C4-2B (cell line): ENCODE measurements at regions not wholly inside any gene's neighbourhood (a gene's known extent, or its start where the extent isn't known, plus 50 kb on each side); places are given as distances from the start of the nearest gene placed in this dataset.

Experiments
- H3K27ac ChIP-seq: fragments of 450-650 bp; 2 replicates; pipeline ENCODE4 v1.5.1; 2017
- ZFX ChIP-seq: fragments of 450-650 bp; IDR thresholded peaks from 2 replicates; pipeline ENCODE4 v1.6.1; 2017
- TF ChIP-seq, protein P1 (sequence below): fragments of 450-650 bp; conservative IDR thresholded peaks from 2 replicates; pipeline ENCODE4 v1.5.1; 2017; ENCODE audit warnings: mild to moderate bottlenecking

DNA sequence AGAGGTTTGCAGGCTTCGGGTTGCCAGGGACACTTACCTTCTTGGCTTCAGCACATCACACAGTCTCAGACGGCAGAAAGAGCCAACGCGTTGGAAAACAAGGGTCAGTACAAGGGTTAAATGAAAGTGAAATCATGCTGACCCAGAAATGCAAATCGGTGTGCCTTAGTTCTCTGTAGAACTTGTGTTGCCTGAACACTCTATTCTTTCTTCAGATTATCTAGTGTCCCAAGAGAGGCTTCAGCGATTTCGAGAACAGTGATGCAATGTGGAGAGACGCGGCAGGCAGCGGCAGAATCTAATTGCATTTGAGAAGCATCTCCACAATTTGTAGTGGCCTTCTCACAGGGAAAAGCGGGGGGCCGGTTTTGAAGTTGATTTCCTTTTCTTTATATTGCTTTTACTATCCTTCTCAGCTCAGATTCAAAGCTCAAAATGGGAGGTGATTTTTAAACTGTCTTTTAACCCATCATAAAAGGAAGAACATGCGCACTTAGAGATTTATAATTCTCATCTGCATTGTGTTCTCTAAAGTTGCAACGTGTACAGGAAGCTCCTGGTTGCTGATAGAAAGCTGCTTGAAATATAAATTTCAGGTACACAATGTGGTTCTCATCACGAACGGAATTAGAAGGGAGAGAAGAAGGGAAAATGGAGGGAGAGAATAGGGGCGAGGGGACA lies 67.8 kb upstream of the EGLN3 start:
- TF ChIP-seq, protein P1, sequence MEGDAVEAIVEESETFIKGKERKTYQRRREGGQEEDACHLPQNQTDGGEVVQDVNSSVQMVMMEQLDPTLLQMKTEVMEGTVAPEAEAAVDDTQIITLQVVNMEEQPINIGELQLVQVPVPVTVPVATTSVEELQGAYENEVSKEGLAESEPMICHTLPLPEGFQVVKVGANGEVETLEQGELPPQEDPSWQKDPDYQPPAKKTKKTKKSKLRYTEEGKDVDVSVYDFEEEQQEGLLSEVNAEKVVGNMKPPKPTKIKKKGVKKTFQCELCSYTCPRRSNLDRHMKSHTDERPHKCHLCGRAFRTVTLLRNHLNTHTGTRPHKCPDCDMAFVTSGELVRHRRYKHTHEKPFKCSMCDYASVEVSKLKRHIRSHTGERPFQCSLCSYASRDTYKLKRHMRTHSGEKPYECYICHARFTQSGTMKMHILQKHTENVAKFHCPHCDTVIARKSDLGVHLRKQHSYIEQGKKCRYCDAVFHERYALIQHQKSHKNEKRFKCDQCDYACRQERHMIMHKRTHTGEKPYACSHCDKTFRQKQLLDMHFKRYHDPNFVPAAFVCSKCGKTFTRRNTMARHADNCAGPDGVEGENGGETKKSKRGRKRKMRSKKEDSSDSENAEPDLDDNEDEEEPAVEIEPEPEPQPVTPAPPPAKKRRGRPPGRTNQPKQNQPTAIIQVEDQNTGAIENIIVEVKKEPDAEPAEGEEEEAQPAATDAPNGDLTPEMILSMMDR, result no peak
- TF ChIP-seq ZFX, result no peak
- no peak overlapping the region for H3K27ac ChIP-seq

DNA sequence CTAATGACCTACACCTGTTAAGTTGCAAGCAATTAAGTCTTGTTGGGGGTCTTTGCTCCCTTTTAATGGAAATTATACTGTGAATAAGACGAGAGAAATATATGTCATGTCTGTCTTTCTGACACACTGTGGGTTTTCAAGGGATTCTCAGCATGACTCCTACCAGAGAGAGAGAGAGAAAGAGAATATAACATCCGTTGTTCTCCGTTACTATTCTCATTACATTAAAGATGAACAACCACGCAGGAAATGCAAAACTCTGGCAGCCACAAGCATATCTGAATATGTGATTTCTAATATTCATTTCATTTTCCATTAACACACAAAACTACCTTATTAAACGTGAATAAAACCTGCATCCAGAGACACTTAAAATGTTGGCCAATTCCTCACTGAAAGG lies 67.3 kb upstream of the EGLN3 start:
- H3K27ac ChIP-seq, result no peak overlapping the region

DNA sequence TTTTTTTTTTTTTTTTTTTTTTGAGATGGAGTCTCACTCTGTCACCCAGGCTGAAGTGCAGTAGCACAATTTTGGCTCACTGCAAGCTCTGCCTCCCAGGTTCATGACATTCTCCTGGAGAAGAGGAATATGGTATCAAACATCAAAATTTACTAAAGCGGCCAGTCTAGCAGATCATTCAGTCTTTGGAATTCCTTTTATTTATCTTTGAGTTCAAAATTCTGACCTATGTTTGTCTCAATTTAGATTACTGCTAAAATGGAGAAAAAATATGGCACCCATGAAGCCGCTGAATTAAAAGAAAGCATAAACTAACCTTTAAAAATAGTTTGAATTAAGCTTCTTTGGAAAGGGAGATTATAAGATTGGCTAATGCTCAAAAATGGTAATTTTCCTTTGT lies 64.5 kb upstream of the EGLN3 start:
- no peak overlapping the region for H3K27ac ChIP-seq
- TF ChIP-seq, protein P1, result no peak
- no peak for TF ChIP-seq ZFX

More for the DNA sequence above, 67.3 kb upstream of the EGLN3 start:
- TF ChIP-seq, protein P1, result no peak
- no peak for TF ChIP-seq ZFX

DNA sequence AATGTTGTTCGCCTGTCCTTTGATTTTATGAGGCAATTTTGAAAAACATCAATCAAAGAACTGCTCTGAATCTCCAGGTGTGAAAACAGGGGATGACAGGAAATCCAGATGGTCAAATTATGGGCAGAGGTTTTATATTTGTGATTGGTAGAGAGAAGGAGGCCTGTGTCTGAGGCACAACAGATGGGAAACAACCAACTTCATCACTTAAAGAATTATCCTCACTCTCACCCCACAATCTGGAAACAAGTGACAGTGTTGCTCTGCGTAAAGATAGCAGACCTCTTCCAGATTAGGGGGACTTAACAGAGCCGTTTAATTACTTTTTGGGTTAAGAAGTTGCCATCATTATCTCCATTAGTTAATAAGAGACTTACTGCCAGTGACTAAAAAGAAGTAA lies 64.1 kb upstream of the EGLN3 start:
- H3K27ac ChIP-seq, result no peak overlapping the region
- TF ChIP-seq, protein P1, result no peak
- no peak for TF ChIP-seq ZFX

DNA sequence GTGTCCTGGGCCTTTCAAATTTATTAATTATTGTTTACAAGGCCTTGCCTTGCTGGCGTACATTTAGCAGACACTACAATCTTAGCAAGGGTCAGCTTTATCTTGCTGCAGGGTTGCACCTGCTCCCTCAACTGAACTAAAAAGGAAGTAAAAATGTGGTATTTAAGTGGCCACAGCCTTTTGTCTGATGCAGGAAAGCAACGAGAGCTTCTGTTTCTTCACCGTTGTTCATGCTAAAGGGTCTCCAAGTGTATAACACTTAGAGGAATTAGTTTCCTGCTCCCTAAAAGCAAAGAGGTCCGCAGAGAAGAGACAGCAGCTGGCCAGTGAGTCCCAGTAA lies 62.8 kb upstream of the EGLN3 start:
- TF ChIP-seq, protein P1, result no peak
- TF ChIP-seq ZFX, result no peak
- H3K27ac ChIP-seq, result no peak overlapping the region

DNA sequence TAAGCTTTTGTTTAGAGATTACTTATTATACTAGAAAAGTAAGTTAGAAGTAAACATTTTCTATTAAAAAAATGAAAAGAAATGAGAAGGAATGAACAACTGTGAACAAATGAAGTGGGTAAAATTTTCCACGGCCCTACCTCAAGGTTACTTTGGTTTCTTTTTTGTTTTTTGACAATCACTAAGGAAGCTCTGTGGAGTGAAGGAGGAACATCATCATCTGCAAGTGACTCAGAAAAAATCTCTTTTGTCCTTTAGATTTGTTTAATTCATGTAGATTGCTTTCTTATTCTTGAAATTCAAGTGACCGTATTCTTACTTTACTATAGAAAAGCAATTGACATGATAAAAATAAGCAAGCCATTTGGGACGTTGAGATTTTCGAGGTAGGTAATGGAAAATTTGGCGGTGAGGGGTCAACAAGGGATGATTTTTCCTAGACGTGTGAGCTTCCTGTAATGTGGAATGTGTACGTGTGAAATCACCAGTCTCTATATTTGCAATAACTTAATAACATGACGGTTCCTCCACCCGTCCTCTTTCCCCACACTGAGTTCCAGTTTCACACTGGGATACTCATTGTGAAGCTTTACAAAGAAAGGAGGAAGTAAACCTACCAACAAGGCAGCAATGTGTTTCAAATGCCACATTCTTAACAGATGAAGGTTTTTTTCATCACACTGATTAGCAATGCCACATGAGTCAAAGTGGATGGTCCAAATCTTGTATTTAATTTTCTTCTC lies 62.3 kb upstream of the EGLN3 start:
- no peak overlapping the region for H3K27ac ChIP-seq
- TF ChIP-seq, protein P1, result no peak
- no peak for TF ChIP-seq ZFX

DNA sequence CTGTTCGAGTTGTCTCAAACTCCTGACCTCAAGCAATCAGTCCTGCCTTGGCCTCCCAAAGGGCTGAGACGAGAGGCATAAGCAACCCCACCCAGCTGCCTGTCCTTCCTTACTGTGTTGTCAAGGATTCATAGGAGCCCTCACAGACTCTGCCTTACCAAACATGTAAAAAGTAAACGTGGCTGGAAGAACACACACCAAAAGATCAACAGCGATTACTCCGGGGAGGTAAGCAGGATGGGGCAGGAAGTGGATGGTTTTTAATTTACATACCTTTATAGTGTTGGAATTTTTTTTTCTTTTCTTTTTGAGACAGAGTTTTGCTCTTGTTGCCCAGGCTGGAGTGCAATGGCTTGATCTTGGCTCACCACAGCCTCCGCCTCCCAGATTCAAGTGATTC lies 61.5 kb upstream of the EGLN3 start:
- TF ChIP-seq, protein P1, result no peak
- no peak for TF ChIP-seq ZFX
- no peak overlapping the region for H3K27ac ChIP-seq
